CD4-positive, alpha-beta memory T cell (primary cell): ENCODE measurements at regions not wholly inside any gene's neighbourhood (a gene's known extent, or its start where the extent isn't known, plus 50 kb on each side); places are given as distances from the start of the nearest gene placed in this dataset.
"Not testable (repeated sequence)": the region's sequence is repeated elsewhere in the genome, so short reads cannot be mapped to it uniquely, and the experiment has no call there.

Source experiments
- CTCF ChIA-PET: fragments of 350-600 bp; sonication (Branson Sonifier 250); formaldehyde crosslinking; loops from one replicate; lab custom pipeline; 2021; ENCODE audit warnings: inconsistent platforms; ENCODE audit not compliant: partially characterized antibody; lab: Charles Lee
- POLR2A ChIA-PET: fragments of 350-600 bp; sonication (Branson Sonifier 250); formaldehyde crosslinking; loops from one replicate; lab custom pipeline; 2021; ENCODE audit not compliant: partially characterized antibody; lab: Charles Lee
- DNase-seq, 5 donors: peaks; one replicate each; pipeline versions ENCODE4 v3.0.0 to v3.0.0-alpha.2; 2020 to 2022; ENCODE audit warnings: mixed read lengths in 1 of 5
- H3K27ac ChIP-seq: one replicate; pipeline ENCODE4 v1.7.0; 2013; ENCODE audit warnings: low read depth, low read length
- H3K27me3 ChIP-seq: 2 replicates; pipeline ENCODE4 v1.7.0; 2013; ENCODE audit warnings: mild to moderate bottlenecking, low read length, moderate library complexity; ENCODE audit not compliant: insufficient read depth
- H3K36me3 ChIP-seq: 2 replicates; pipeline ENCODE4 v1.7.0; 2013; ENCODE audit warnings: mild to moderate bottlenecking, low read length, moderate library complexity; ENCODE audit not compliant: insufficient read depth
- H3K4me1 ChIP-seq: 2 replicates; pipeline ENCODE4 v1.7.0; 2013; ENCODE audit warnings: mild to moderate bottlenecking, low read length, moderate library complexity; ENCODE audit not compliant: insufficient read depth
- H3K4me3 ChIP-seq, 2 donors: one replicate each; pipeline ENCODE4 v1.7.0; 2013; ENCODE audit warnings: low read length in 2 of 2, mild to moderate bottlenecking in 1 of 2
- H3K9me3 ChIP-seq, 2 donors: one replicate each; pipeline ENCODE4 v1.7.0; 2013; ENCODE audit warnings: low read length in 2 of 2, control low read depth in 1 of 2; ENCODE audit not compliant: control insufficient read depth in 1 of 2
- H3K27ac Mint-ChIP-seq, 7 donors: one replicate each; pipeline ENCODE4 v1.8.0; 2020 to 2021; ENCODE audit warnings: mixed read lengths in 7 of 7, mild to moderate bottlenecking in 6 of 7, inconsistent platforms in 3 of 7, moderate library complexity in 3 of 7
- H3K27me3 Mint-ChIP-seq, 2 donors: one replicate each; pipeline ENCODE4 v1.8.0; 2020 to 2021; ENCODE audit warnings: mixed read lengths in 2 of 2
- H3K36me3 Mint-ChIP-seq, 2 donors: one replicate each; pipeline ENCODE4 v1.8.0; 2020 to 2021; ENCODE audit warnings: mixed read lengths in 2 of 2, inconsistent platforms in 1 of 2, mild to moderate bottlenecking in 1 of 2
- H3K4me1 Mint-ChIP-seq, 4 donors: one replicate each; pipeline ENCODE4 v1.8.0; 2020 to 2021; ENCODE audit warnings: mixed read lengths in 4 of 4, mild to moderate bottlenecking in 1 of 4
- H3K4me3 Mint-ChIP-seq, 8 donors: one replicate each; pipeline ENCODE4 v1.8.0; 2020 to 2021; ENCODE audit warnings: mixed read lengths in 8 of 8, mild to moderate bottlenecking in 7 of 8, moderate library complexity in 6 of 8, inconsistent platforms in 3 of 8
- H3K9me3 Mint-ChIP-seq, 8 donors: one replicate each; pipeline ENCODE4 v1.8.0; 2020 to 2021; ENCODE audit warnings: mixed read lengths in 8 of 8, mild to moderate bottlenecking in 5 of 8, inconsistent platforms in 3 of 8, moderate library complexity in 1 of 8
- intact Hi-C: fragments of 100-400 bp; cut with micrococcal nuclease; formaldehyde crosslinking; loops from one replicate; pipeline ENCODE4 v1.15.1; 2023

DNA sequence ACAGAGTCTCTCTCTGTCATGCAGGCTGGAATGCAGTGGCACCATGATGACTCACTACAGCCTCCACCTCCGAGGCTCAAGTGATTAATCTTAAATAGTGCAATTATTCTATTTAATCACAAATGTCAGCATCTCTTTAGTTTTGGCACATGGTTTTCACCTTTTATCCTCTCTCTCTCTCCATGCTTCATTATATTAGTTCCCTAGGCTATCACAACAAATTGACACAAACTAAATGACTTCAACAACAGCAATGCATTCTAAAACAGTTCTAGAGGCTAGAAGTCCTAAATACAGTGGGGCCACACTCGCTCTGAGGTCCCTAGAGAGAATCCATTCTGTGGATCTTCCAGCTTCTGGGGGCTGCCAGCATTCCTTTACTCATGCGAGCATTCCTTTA lies 178.2 kb upstream of the ZNG1F start:
- H3K27me3 Mint-ChIP-seq, H3K27ac ChIP-seq, H3K4me1 Mint-ChIP-seq, H3K4me3 Mint-ChIP-seq, H3K27me3 ChIP-seq, intact Hi-C loops, POLR2A ChIA-PET, H3K4me3 ChIP-seq, DNase-seq, H3K27ac Mint-ChIP-seq, H3K9me3 ChIP-seq, H3K9me3 Mint-ChIP-seq, CTCF ChIA-PET, H3K36me3 Mint-ChIP-seq, H3K36me3 ChIP-seq, H3K4me1 ChIP-seq: not testable (repeated sequence)

DNA sequence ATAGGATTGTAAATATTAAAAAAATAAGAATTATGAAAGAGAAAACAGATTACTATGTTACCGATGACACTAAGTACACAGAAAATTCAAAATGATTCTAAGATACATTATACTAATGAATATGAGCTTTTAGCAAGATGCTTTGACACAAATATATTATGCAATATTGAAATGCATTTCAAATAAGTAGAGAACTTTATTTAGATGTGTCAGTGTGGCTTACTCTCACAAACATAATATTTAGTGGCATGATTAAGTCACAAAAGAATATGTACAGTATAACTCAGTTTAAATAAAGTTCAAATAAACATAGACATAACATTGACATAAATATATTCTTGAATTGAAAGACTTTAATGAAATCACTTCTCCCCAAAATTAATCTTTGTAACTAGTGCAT lies 172.7 kb upstream of the ZNG1F start:
- H3K9me3 ChIP-seq, DNase-seq, H3K4me3 ChIP-seq, H3K9me3 Mint-ChIP-seq, POLR2A ChIA-PET, intact Hi-C loops, CTCF ChIA-PET, H3K36me3 Mint-ChIP-seq, H3K27me3 Mint-ChIP-seq, H3K36me3 ChIP-seq, H3K4me1 ChIP-seq, H3K27me3 ChIP-seq, H3K27ac Mint-ChIP-seq, H3K27ac ChIP-seq, H3K4me3 Mint-ChIP-seq: not testable (repeated sequence)
- H3K4me1 Mint-ChIP-seq, result peaks cover 0 to 12% (median 6%) of the 10 kb centered on the region in 4 donors

DNA sequence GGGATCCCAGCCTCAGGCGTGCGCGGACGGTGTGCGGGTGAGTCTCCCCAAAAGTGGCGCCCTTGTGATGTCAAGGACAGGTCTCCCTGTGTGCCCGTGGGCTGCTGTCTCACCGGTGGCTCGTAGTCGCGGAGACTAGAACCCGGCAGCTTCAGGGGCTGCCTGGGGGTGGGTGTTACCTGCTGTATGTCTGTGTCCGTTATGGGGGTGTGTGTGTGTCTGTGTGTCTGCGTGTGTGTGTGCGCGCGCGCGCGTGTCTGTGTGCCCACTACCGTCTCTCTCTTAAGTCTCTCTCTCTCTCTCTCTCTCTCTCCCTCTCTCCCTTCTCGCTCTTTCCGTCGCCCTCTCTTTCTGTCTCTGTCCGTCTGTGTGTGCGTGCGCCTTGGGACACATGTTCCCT lies 170.0 kb upstream of the ZNG1F start:
- H3K36me3 Mint-ChIP-seq, H3K27me3 ChIP-seq, intact Hi-C loops, H3K9me3 Mint-ChIP-seq, POLR2A ChIA-PET, H3K4me1 ChIP-seq, CTCF ChIA-PET, H3K9me3 ChIP-seq, H3K27me3 Mint-ChIP-seq, H3K36me3 ChIP-seq: not testable (repeated sequence)
- Mint-ChIP-seq H3K4me3 (peak overlapping the region; percentile 93 to 100 (median 98)), H3K27ac (peak overlapping the region; percentile 93 to 100 (median 95)), H3K4me1 (peaks cover 0 to 12% (median 6%) of the 10 kb centered on the region in 4 donors)
- Histone ChIP-seq H3K4me3 (peak overlapping the region in 1 of 2 donors; percentile 57), H3K27ac (peak overlapping the region; percentile 51)
- DNase-seq, result peak; percentile 49 to 68 (median 58)

DNA sequence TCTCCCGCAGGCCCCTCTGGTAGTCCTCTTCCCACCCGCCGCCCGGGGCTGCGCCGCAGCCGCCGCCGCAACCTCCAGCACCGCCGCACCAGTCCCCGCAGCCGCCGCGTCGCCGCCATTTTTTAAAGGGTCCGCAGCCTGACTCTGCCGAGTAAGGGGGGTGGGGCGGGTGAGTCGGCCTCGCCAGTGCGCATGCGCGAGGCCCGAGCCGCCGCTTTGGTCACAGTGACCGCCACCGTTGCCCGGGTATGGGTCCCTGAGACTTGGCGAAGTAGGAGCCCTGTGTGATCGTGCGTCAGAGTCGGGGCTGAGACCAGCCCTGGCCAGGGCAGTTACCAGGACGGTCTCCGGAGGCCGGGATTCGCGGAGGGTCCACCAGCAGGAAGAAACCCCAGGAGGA lies 169.6 kb upstream of the ZNG1F start:
- H3K9me3 Mint-ChIP-seq, H3K27me3 Mint-ChIP-seq, H3K4me1 ChIP-seq, CTCF ChIA-PET, H3K36me3 ChIP-seq, intact Hi-C loops, H3K36me3 Mint-ChIP-seq, H3K27me3 ChIP-seq, H3K9me3 ChIP-seq, POLR2A ChIA-PET: not testable (repeated sequence)
- Histone ChIP-seq H3K27ac (peak overlapping the region; percentile 51), H3K4me3 (peak overlapping the region in 1 of 2 donors; percentile 57)
- H3K4me1 Mint-ChIP-seq, result peaks cover 0 to 12% (median 6%) of the 10 kb centered on the region in 4 donors
- peak overlapping the region in 6 of 7 donors; percentile 79 to 100 (median 96) for H3K27ac Mint-ChIP-seq
- peak; percentile 76 to 84 (median 82) for DNase-seq
- H3K4me3 Mint-ChIP-seq, result peak overlapping the region; percentile 93 to 100 (median 98)

DNA sequence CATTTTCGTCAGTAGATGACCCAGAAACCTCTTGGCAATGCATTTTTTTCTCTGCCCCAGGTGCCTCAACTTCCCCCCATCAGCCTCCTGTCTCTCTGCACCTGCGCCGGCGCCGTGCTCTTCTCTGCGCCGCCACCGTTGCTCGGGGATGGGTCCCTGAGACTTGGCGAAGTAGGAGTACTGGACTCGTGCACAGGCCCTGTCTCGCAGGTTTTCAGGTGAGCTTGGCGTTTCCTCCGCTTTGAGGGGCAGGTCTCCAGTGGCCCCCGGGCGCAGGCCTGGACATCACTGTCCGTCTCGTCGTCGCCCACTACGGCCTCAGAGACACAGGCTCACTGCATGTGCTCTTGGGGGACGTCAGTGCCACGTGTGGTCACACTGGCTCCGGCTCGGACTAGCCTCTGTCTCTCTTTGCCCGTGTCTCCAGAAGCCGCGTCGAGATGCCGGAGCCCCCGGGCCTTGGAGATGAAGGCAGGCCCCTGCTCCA lies 168.8 kb upstream of the ZNG1F start:
- H3K4me1 ChIP-seq, H3K36me3 Mint-ChIP-seq, H3K27me3 Mint-ChIP-seq, POLR2A ChIA-PET, intact Hi-C loops, H3K9me3 ChIP-seq, CTCF ChIA-PET, H3K36me3 ChIP-seq, H3K27me3 ChIP-seq, H3K9me3 Mint-ChIP-seq, H3K27ac ChIP-seq, H3K4me3 ChIP-seq: not testable (repeated sequence)
- DNase-seq, result peak in 2 of 5 donors; percentile 10 to 21
- H3K27ac Mint-ChIP-seq, result peak overlapping the region in 5 of 7 donors; percentile 46 to 100 (median 97)
- H3K4me3 Mint-ChIP-seq, result peak overlapping the region; percentile 61 to 100 (median 98)
- peaks cover 0 to 12% (median 6%) of the 10 kb centered on the region in 4 donors for H3K4me1 Mint-ChIP-seq

DNA sequence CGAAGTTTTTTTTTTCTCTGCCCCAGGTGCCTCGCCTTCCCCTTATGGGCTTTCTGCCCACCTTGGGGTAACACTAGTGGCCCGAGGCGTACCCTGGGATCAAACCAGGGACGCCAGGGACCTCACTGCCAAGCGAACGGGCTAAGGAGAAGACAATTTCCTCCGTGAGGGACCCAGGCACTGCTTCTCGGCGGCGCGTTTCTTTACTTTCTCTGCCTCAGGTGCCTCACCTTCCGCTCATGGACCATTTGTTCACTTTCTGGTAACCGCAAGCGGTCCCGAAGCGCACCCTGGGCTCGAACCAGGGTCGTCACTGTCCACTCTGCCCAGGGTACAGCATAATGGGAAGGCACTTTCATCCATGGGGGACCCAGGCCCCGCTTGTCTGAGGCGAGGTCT lies 168.2 kb upstream of the ZNG1F start:
- H3K9me3 ChIP-seq, H3K27me3 Mint-ChIP-seq, DNase-seq, H3K27me3 ChIP-seq, CTCF ChIA-PET, H3K27ac ChIP-seq, H3K36me3 Mint-ChIP-seq, H3K4me1 ChIP-seq, POLR2A ChIA-PET, H3K4me3 ChIP-seq, intact Hi-C loops, H3K9me3 Mint-ChIP-seq, H3K36me3 ChIP-seq: not testable (repeated sequence)
- H3K4me3 Mint-ChIP-seq, result peak overlapping the region in 6 of 8 donors; percentile 20 to 100 (median 69)
- H3K4me1 Mint-ChIP-seq, result peaks cover 0 to 12% (median 6%) of the 10 kb centered on the region in 4 donors
- H3K27ac Mint-ChIP-seq, result peak overlapping the region in 2 of 7 donors; percentile 46 to 98

DNA sequence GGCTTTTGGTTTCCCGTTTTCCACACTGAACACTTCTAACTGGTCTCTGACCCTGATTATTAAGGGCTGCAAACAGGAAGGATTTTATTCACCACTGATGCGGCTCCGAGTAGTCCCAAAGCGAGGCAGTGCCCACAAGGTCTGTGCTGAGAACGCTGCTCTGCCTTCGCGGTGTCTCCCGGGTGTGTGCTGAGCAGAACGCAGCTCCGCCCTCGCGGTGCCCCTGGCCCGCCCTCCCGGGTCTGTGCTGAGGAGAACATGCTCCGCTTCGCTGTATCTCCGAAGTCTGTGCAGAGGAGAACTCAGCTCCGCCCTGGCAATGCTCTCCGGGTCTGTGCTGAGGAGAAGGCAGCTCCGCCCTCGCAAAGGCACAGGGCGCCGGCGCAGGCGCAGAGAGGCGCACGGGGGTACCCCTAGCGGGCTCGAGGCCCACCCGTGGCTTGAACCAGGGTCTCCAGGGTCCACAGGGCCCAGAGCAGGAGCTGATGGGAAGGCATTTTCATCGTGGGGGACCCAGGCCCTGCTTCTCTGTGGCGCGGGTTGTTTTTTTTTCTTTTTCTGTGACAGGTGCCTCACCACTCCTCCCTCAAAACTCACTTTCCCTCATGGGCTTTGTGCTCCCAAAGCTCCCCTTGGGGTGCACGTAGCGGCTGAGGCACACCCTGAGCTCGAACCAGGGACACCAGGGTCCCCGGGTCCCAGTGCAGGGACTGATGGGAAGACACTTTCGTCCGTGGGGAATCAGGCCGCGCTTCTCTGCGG lies 167.7 kb upstream of the ZNG1F start:
- peaks cover 0 to 12% (median 6%) of the 10 kb centered on the region in 4 donors for H3K4me1 Mint-ChIP-seq
- H3K27ac ChIP-seq, CTCF ChIA-PET: not testable (repeated sequence)

More for the DNA sequence above, 167.7 kb upstream of the ZNG1F start:
- H3K4me3 Mint-ChIP-seq, result peak overlapping the region; percentile 65 to 100 (median 74)
- POLR2A ChIA-PET, H3K9me3 Mint-ChIP-seq, H3K27me3 ChIP-seq, intact Hi-C loops, H3K4me1 ChIP-seq, H3K9me3 ChIP-seq, H3K4me3 ChIP-seq, H3K27me3 Mint-ChIP-seq, H3K36me3 Mint-ChIP-seq, H3K36me3 ChIP-seq: not testable (repeated sequence)
- H3K27ac Mint-ChIP-seq, result peak overlapping the region in 4 of 7 donors; percentile 27 to 93 (median 77)
- peak; percentile 85 to 93 (median 87) for DNase-seq
